HEK293 (cell line): ENCODE measurements at regions not wholly inside any gene's neighbourhood (a gene's known extent, or its start where the extent isn't known, plus 50 kb on each side); places are given as distances from the start of the nearest gene placed in this dataset.

Experiments
- CTCF ChIA-PET: fragments of 350-600 bp; formaldehyde crosslinking; extraction: SDS; loops from one replicate; lab custom pipeline; 2021; ENCODE audit warnings: antibody characterized with exemption; lab: Yijun Ruan, JAX
- POLR2A ChIA-PET: fragments of 300-600 bp; formaldehyde crosslinking; extraction: SDS; loops from one replicate; lab custom pipeline; 2020; ENCODE audit warnings: antibody characterized with exemption, inconsistent platforms; lab: Yijun Ruan, JAX
- H3K27ac ChIP-seq: fragments of 200-500 bp; sonication (Bioruptor generic); 2 replicates; pipeline ENCODE4 v1.5.1; 2014; ENCODE audit warnings: low read depth, low read length, control low read depth, inconsistent platforms; ENCODE audit errors: extremely low read depth
- H3K36me3 ChIP-seq, 2 experiments: fragments of 200-500 bp in 1 of 2; sonication (Bioruptor generic) in 1 of 2; 1 replicate in 1 of 2; 2 replicates in 1 of 2; pipeline ENCODE4 v1.5.1; 2014 to 2017; ENCODE audit warnings: inconsistent platforms in 2 of 2, low read length in 2 of 2; ENCODE audit not compliant: control insufficient read depth in 2 of 2, insufficient read depth in 1 of 2
- H3K4me1 ChIP-seq: fragments of 200-500 bp; sonication (Bioruptor generic); 2 replicates; pipeline ENCODE4 v1.5.1; 2014; ENCODE audit warnings: mild to moderate bottlenecking, low read length, inconsistent platforms; ENCODE audit not compliant: control insufficient read depth, insufficient read depth
- H3K4me3 ChIP-seq: 2 replicates; pipeline ENCODE4 v1.5.1; 2011; ENCODE audit warnings: low read depth, mild to moderate bottlenecking, control low read depth, low read length, moderate library complexity
- H3K9me3 ChIP-seq: fragments of 200-500 bp; sonication (Bioruptor generic); 2 replicates; pipeline ENCODE4 v1.5.1; 2014; ENCODE audit warnings: low read depth, low read length, inconsistent platforms; ENCODE audit not compliant: control insufficient read depth, insufficient read depth
- EGR2 ChIP-seq: fragments of 450-650 bp; formaldehyde crosslinking; IDR thresholded peaks from 2 replicates; pipeline ENCODE4 v1.5.1; 2016; ENCODE audit warnings: low read depth, missing biosample characterization, missing genetic modification characterization
- ELK4 ChIP-seq: IDR thresholded peaks from 2 replicates; pipeline ENCODE4 v1.6.1; 2011; ENCODE audit warnings: mild to moderate bottlenecking, low read depth, low read length, borderline replicate concordance
- FEZF1 ChIP-seq: fragments of 450-650 bp; formaldehyde crosslinking; IDR thresholded peaks from 2 replicates; pipeline ENCODE4 v1.5.1; 2016; ENCODE audit warnings: missing biosample characterization, missing genetic modification characterization
- KLF10 ChIP-seq: fragments of 450-650 bp; IDR thresholded peaks from 2 replicates; pipeline ENCODE4 v1.5.1; 2018; ENCODE audit warnings: missing biosample characterization, mild to moderate bottlenecking, missing genetic modification characterization
- RBAK ChIP-seq: fragments of 450-650 bp; formaldehyde crosslinking; IDR thresholded peaks from 2 replicates; pipeline ENCODE4 v1.5.1; 2016; ENCODE audit warnings: missing biosample characterization, missing genetic modification characterization
- TSHZ1 ChIP-seq: fragments of 450-650 bp; formaldehyde crosslinking; IDR thresholded peaks from 2 replicates; pipeline ENCODE4 v1.5.1; 2016; ENCODE audit warnings: missing biosample characterization, missing genetic modification characterization, borderline replicate concordance
- ZBTB17 ChIP-seq: fragments of 450-650 bp; formaldehyde crosslinking; IDR thresholded peaks from 2 replicates; pipeline ENCODE4 v1.5.1; 2016; ENCODE audit warnings: missing biosample characterization, missing genetic modification characterization
- ZBTB48 ChIP-seq: fragments of 450-650 bp; formaldehyde crosslinking; IDR thresholded peaks from 2 replicates; pipeline ENCODE4 v1.5.1; 2016; ENCODE audit warnings: missing biosample characterization, missing genetic modification characterization
- ZFP37 ChIP-seq: fragments of 450-650 bp; formaldehyde crosslinking; IDR thresholded peaks from 2 replicates; pipeline ENCODE4 v1.5.1; 2016; ENCODE audit warnings: missing biosample characterization, missing genetic modification characterization
- ZNF157 ChIP-seq: fragments of 450-650 bp; formaldehyde crosslinking; IDR thresholded peaks from 2 replicates; pipeline ENCODE4 v1.5.1; 2016; ENCODE audit warnings: missing biosample characterization, missing genetic modification characterization
- ZNF174 ChIP-seq: fragments of 450-650 bp; formaldehyde crosslinking; IDR thresholded peaks from 2 replicates; pipeline ENCODE4 v1.5.0; 2017; ENCODE audit warnings: missing biosample characterization, mild to moderate bottlenecking, missing genetic modification characterization
- ZNF2 ChIP-seq: fragments of 450-650 bp; formaldehyde crosslinking; IDR thresholded peaks from 2 replicates; pipeline ENCODE4 v1.5.1; 2016; ENCODE audit warnings: missing biosample characterization, missing genetic modification characterization
- ZNF202 ChIP-seq: fragments of 450-650 bp; formaldehyde crosslinking; IDR thresholded peaks from 2 replicates; pipeline ENCODE4 v1.5.1; 2016; ENCODE audit warnings: missing biosample characterization, missing genetic modification characterization, borderline replicate concordance
- ZNF280C ChIP-seq: fragments of 450-650 bp; formaldehyde crosslinking; IDR thresholded peaks from 2 replicates; pipeline ENCODE4 v1.5.1; 2016; ENCODE audit warnings: missing biosample characterization, missing genetic modification characterization
- ZNF324 ChIP-seq: fragments of 450-650 bp; formaldehyde crosslinking; IDR thresholded peaks from 2 replicates; pipeline ENCODE4 v1.5.1; 2016; ENCODE audit warnings: missing biosample characterization, missing genetic modification characterization
- ZNF391 ChIP-seq: fragments of 450-650 bp; formaldehyde crosslinking; IDR thresholded peaks from 2 replicates; pipeline ENCODE4 v1.5.1; 2016; ENCODE audit warnings: low read depth, missing biosample characterization, missing genetic modification characterization, borderline replicate concordance
- ZNF501 ChIP-seq: fragments of 450-650 bp; formaldehyde crosslinking; IDR thresholded peaks from 2 replicates; pipeline ENCODE4 v1.5.1; 2016; ENCODE audit warnings: missing biosample characterization, missing genetic modification characterization
- ZNF558 ChIP-seq: fragments of 450-650 bp; formaldehyde crosslinking; IDR thresholded peaks from 2 replicates; pipeline ENCODE4 v1.5.1; 2016; ENCODE audit warnings: missing biosample characterization, missing genetic modification characterization
- ZNF626 ChIP-seq: fragments of 450-650 bp; sonication (Bioruptor Pico); formaldehyde crosslinking; IDR thresholded peaks from 2 replicates; pipeline ENCODE4 v1.5.1; 2018; ENCODE audit warnings: missing biosample characterization, missing genetic modification characterization, inconsistent platforms
- ZNF645 ChIP-seq: fragments of 450-650 bp; formaldehyde crosslinking; IDR thresholded peaks from 2 replicates; pipeline ENCODE4; 2016; ENCODE audit warnings: missing biosample characterization, missing genetic modification characterization
- ZNF658 ChIP-seq: fragments of 450-650 bp; formaldehyde crosslinking; IDR thresholded peaks from 2 replicates; pipeline ENCODE4; 2016; ENCODE audit warnings: missing biosample characterization, missing genetic modification characterization
- ZNF768 ChIP-seq: fragments of 450-650 bp; formaldehyde crosslinking; IDR thresholded peaks from 2 replicates; pipeline ENCODE4 v1.5.1; 2018; ENCODE audit warnings: missing biosample characterization, mild to moderate bottlenecking, missing genetic modification characterization
- ZNF830 ChIP-seq: fragments of 450-650 bp; IDR thresholded peaks from 2 replicates; pipeline ENCODE4 v1.5.0; 2018; ENCODE audit warnings: missing biosample characterization, missing genetic modification characterization, low read depth, mild to moderate bottlenecking, moderate library complexity
- ZSCAN30 ChIP-seq: fragments of 450-650 bp; IDR thresholded peaks from 2 replicates; pipeline ENCODE4 v1.5.1; 2018; ENCODE audit warnings: missing biosample characterization, mild to moderate bottlenecking, missing genetic modification characterization, moderate library complexity

- POLR2A ChIA-PET = no interaction called here
- H3K27ac ChIP-seq = no peak overlapping the region
Observed at GRCh38 chr1:83503153-83503552, 495.8 kb downstream of the TTLL7 start.

GRCh38 chr1:83500987-83501591, 497.8 kb downstream of the TTLL7 start:
- Histone ChIP-seq H3K36me3 (no peaks in the 10 kb centered on the region), H3K4me3 (no peak overlapping the region), H3K9me3 (no peaks in the 10 kb centered on the region), H3K4me1 (peaks cover 8% of the 10 kb centered on the region; the same call in 1 of the 2 replicates), H3K27ac (no peak overlapping the region)
- POLR2A ChIA-PET = no interaction called here
- CTCF ChIA-PET = no interaction called here
- TF ChIP-seq TSHZ1 (tag by site-specific recombination) (no peak), ZNF768 (0 out of 2 replicates have a peak, but pooled peaks have one; percentile 5)

More at GRCh38 chr1:83503153-83503552, 495.8 kb downstream of the TTLL7 start:
- Histone ChIP-seq H3K4me3 (no peak overlapping the region), H3K9me3 (no peaks in the 10 kb centered on the region), H3K4me1 (peaks cover 8% of the 10 kb centered on the region; the same call in 1 of the 2 replicates), H3K36me3 (no peaks in the 10 kb centered on the region)
- TF ChIP-seq ZSCAN30 (tag by site-specific recombination) = no peak
- no peak for TF ChIP-seq ZNF280C (tag by site-specific recombination)
- TF ChIP-seq ZNF626 (tag by site-specific recombination) = no peak
- TF ChIP-seq EGR2 (tag by site-specific recombination) = no peak
- no peak for TF ChIP-seq ZBTB17 (tag by site-specific recombination)
- no peak for TF ChIP-seq ZNF558 (tag by site-specific recombination)
- no peak for TF ChIP-seq KLF10
- no peak for TF ChIP-seq RBAK (tag by site-specific recombination)
- no peak for TF ChIP-seq ZNF391 (tag by site-specific recombination)
- CTCF ChIA-PET = interaction anchor here (0.7 kb wide), 1 partner anchor 1953 kb away, joined by 5 read pairs; no protein-coding TSS in a partner anchor

- Histone ChIP-seq H3K4me3 (no peak overlapping the region), H3K9me3 (no peaks in the 10 kb centered on the region)
- POLR2A ChIA-PET = no interaction called here
Observed at GRCh38 chr1:83500531-83500930, 498.4 kb downstream of the TTLL7 start.

More at GRCh38 chr1:83500531-83500930, 498.4 kb downstream of the TTLL7 start:
- TF ChIP-seq ZNF174 (tag by site-specific recombination) (no peak), ELK4 (no peak), ZNF202 (no peak), FEZF1 (tag by site-specific recombination) (no peak), ZNF645 (no peak), ZNF658 (tag by site-specific recombination) (no peak), ZFP37 (tag by site-specific recombination) (no peak), ZNF2 (tag by site-specific recombination) (no peak), ZNF501 (tag by site-specific recombination) (no peak), ZNF157 (tag by site-specific recombination) (no peak), ZNF324 (no peak), ZBTB48 (tag by site-specific recombination) (no peak), ZNF830 (no peak), EGR2 (tag by site-specific recombination) (no peak)
- CTCF ChIA-PET = no interaction called here
- Histone ChIP-seq H3K27ac (no peak overlapping the region), H3K4me1 (peaks cover 8% of the 10 kb centered on the region; the same call in 1 of the 2 replicates), H3K36me3 (no peaks in the 10 kb centered on the region)
